ENCODE measurements at regions not wholly inside any gene's neighbourhood (a gene's known extent, or its start where the extent isn't known, plus 50 kb on each side); places are given as distances from the start of the nearest gene placed in this dataset.

DNA sequence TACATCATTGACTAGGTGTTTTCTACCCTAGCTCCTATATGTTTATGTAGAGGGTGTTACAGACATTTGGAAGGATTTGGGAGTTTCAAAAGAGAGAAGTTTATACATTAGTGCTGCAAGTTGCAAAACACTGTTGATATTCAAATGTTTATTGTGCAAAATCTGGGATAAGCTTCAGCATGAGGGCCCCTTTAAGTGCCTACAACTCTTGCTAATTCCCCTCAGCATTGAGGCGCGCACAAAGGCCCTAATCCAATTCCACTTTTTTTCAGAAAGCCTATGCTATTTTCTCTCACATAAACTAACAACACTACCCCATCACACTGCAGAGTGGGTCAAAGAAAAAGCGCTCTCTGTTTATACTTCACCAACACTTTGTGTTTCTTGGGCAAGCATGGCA is 208.0 kb downstream of the NR2F2 start:
- no peak for DNase-seq

DNA sequence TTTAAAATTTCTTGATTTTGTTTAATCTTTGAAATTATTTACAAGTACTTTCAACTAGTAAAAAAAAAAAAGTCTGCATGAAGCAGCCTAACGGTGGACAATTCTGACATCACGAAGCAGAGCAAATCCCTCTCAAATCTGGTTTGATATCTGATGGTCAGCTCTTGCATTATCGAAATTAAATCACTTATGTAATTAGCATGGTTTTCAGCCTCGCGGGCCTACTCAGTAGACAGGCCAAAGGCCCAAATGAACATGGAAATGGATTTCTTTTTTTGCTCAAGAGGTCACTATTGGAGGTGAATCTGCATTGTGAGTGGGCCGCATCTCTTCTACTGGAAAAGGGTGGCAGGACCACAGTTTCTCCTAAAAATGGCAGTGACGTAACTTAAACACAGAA is 209.8 kb downstream of the NR2F2 start:
- DNase-seq, result no peak

DNA sequence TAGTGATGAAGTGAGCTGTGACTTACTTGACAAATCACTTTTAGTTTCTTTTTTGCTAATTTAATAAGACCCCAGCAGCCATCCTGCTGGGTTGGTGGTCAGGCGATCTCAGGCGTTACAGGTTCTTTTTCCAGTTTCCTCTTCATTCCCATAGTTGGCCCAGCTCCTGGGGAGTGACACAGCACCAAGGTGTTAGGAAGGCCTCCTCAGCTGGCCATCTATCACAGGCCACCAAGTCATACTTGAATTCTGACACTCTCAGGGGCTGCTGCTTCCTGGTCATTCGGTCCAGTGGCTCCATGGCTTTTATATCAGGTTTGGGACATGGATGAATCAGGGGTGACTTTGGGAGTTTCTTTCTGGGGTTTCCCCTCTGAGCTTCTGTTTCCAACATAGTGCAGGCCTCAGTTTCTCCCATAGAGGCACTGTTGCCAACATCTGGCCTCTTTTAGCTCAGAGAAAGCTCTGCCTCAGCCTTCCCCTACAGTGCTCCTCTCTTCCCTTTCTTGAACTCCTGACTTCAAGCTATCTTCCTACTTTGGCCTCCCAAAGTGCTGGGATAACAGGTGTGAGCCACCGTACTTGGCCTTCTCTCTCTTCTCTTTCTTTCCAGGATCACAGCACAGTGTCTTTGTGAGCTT is 211.8 kb downstream of the NR2F2 start:
- no peak for DNase-seq

DNA sequence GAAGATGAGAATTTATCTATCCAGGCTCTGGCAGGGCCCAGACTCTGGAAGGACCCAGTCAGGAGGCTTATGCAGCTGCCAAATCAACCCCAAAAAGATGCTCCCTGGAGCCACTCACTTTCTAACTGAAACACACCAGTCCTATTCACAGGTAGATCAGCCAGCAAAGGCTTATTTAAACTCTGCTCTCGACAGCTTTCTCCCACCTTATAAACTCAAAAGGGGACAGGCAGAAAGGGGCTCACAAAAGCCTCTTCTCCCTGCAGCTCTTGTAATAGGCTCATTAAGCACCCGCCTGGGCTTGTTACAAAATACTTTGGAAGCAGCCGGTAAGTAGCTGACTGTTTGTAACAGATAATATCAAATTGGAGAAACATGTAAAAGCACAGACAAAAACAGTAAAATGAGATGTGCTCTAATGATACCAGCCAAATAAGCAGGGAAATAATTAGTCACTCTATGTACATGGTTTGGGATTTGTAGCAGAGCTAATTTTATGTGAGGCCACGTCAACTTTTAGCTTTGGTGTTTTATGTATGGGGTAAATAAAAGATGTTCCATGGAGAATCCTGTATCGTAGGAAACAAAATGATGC is 213.8 kb downstream of the NR2F2 start:
- no peak for DNase-seq

DNA sequence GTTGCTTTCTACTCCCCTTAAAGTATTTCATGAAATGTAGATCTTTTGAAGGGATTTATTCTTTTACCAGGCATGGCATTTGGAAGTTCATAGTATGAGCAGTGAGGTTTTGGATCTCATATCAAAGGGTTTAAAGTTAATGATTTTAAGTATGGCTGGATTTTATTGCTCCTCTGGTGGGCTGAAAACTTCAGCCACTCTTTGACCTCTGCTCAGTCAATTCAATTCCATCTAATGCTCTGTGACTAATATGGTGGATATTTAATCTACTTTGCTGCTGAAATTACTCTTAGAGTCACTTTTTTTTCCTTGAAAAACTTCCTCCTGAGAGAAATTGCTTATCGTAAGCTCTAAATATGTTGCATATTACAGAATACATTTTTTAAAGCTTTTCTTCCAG is 218.6 kb downstream of the NR2F2 start:
- DNase-seq, result no peak

DNA sequence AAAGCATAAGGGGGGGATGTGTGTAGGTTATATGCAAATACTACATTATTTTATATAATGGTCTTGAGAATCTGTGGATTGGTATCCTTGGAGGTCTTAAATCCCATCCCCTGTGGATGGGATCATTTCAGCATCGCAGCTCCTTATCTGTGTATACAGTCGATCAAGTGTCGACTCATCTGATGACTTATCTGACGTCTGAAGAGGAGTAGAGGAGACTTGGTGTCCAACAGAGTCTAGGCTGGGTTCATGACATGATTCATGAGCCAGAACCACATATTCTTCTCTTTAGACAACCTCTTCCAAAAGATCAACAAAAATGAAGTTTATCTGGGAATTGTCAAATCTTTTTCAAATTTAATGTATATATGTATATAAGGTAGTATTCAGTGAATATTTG is 220.7 kb downstream of the NR2F2 start:
- no peak for DNase-seq

DNA sequence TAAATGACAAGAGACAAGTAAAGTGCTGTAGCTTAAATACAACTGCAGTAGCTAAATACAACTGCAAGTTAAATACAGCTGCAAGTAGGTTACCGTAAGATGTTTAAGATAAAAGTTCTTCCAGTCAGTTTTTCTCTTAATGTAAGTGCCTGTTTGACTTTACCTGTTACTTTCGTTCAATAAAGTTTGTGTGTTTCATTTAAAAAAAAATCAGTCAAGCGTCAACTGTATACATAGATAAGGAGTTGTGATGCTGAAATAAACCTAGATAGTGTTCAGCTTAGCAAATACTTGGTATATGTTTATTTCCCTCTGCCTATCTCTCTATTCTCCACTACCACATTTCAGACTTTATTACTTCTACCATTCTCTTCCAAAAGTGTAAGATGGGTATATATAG is 221.2 kb downstream of the NR2F2 start:
- DNase-seq, result no peak

DNA sequence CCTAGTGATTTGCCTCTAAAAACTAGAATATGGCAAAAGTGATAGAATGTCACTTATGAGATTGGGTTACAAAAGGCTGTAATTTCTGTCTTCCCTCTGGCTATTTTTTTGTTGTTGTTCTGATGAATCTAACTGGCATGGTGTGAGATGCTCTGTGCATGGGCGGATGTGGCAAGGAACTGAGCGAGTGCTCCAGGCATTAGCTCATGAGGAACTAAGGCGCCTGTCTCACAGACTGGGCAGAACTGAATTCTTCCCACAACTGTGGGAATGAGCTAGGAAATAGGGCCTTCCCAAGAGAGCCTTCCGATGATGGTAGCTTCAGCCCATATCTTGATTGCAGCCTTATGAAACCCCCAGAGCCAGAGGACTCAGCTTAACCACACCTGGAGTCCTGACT is 222.5 kb downstream of the NR2F2 start:
- no peak for DNase-seq

DNA sequence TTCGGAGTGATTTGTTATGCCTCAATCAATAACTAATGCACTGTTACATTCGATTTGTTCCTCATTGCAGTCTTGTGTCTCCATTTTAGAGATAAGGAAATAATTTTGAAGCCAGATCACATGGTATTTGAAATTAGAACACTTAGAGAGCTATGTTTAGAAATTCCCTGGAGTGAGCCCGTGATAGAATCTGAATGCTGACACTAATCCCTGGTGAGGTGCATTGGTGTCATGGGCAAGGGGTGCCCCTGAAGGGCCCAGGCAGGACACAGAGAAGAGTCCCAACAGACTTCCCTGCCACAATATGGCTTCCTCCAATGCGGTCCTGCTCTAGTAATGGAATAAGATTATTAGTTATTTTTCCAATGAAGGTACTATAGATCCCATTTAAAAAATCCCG is 223.0 kb downstream of the NR2F2 start:
- no peak for DNase-seq

DNA sequence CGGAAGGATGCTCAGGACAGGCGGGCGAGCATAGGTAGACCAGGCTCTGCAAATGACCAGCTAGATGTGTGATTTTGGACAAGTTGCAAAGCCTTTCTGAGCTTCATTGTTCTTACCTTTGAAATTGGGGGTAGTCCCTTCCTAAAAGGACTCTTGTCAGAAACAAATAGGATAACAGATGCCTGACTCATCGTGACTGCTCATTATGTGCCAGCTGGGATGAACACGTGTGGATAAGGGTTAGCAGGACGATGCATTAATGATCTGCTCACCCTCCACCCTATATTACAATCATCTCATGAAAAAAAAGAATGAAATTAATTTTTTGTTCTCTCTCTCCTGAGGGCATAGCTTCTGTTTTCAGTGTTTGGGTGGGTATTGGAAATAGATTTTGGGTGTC is 223.4 kb downstream of the NR2F2 start:
- no peak for DNase-seq

DNA sequence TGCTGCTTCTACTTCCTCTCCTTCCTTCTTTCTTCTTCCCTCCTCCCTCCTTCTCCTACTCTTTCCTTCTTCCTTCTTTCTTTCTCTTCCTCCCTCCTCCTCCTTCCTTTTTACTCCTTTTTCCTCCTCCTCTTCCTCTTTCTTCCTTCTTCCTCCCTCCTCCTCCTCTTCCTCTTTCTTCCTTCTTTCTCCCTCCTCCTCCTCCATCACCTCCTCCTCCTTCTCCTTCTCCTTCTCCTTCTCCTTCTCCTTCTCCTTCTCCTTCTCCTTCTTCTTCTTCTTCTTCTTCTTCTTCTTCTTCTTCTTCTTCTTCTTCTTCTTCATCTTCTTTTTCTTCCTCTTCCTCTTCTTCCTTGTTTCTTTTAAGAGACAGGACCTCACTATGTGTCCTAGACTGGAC is 224.0 kb downstream of the NR2F2 start:
- DNase-seq, result no peak

DNA sequence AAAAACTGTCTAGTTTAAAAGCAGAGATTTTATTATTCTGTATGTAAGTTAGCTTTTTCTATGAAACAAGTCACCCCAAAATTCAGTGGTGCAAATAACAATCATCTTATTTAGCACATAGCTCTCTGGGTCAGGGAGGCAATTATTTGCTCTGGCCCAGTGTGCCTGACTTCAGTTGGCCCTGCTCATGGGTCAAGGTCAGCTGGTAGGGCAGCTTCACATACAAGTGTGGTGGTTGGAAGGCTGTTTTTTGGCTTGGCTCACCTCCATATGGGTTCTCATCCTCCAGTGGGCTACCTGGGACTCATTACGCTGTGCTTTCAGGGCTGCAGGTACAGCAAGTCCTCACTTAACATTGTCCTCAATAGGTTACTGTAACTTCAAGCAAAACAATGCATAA is 228.6 kb downstream of the NR2F2 start:
- no peak for DNase-seq

DNA sequence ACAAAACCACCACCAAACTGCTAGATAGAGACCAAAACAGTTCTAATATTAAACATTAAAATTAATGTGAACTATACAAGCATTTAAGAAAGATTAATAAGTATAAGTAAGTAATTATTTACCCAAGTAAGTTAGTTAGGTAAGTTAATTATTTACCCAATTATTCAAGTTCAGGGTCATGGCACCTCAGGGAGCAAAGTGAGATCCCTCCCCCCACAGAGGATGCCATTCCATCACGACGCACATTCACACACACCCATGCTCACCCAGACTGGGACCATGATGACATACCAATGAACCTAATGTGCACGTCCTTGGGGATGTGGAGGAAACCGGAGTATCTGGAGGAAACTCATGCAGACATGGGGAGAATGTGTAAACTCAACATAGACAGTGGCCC is 229.1 kb downstream of the NR2F2 start:
- no peak for DNase-seq

DNA sequence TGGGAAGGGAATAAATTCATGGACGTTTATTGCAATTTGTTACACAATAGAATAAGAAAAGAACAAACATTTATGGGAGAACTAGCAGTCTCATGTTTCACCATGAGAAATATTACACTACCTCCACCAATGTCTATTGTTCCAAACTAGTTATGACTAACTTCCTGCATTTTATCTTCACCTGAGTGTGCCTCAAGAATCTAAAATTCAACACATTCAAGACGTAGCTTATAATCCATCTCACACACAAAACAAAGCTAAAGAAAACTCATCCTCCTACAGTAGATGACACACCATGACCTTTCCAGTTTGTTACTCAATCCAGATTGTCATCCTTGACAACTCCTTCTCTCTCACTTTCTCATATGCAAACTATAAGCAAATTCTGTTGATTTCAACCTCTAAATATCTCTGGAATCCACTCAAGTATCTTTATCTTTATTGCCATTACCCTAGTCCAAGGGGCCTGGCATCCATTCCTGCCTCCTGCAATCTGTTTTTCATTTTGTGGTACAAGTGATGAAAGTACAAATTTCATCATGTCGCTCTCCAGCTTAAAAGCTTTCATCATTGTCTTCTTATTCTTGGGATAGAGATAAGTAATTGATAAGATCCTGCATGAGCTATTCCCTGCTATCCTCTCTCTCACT is 229.9 kb downstream of the NR2F2 start:
- DNase-seq, result no peak

DNA sequence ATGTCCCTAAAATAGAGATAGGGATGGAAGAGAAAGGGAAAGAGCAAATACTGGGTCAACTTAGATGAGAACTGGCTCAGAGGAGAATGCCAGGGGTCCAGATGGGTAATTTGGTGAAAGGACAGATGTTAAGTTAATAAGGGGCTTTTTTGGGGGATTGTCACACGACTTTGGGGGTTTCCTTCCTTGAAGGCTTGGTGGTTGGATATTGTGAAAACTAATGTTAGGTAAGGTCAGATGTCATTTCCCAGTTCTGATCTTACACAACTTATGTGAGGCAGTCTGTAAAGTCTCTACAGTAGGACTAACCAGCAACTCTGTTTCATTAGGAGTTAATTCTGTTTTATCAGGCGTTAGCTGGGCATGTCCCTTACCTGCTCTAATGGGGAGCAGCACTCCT is 231.1 kb downstream of the NR2F2 start:
- DNase-seq, result no peak

DNA sequence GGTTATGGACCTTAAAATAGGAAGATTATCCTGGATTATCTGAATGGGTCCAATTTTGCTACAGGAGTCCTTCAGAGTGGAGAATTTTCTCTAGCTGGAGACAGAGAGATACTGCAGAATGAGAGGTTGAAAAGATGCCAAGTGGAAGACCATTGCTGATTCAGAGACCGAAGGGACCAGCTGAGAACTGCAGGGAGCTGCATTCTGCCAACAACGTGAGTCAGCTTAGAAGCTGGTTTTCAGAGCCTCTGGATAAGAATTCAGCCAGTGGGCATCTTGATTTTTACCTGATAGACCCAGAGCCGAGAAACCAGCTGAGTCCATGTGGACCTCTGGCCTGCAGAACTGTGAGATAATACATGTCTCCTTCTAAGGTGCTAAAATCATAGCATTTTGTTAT is 234.0 kb downstream of the NR2F2 start:
- no peak for DNase-seq

DNA sequence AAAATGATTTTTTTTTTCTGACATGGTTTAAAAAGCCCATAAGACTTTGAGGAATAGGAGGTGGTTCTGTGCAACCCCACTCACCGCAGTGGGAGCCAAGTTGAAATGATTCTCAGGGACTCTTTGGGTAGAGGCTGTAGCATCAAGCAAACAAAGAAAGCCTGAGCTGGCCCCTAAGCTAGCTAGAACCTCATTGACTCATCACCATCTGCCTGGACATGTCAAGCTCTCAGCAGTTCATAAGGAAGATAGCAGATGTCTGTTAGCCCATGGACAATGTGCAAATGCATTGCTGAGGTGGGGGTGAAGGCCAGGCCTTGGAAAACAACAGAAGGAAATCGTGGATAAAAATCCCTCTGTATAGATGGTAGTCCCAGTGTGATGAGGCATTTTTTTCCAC is 234.8 kb downstream of the NR2F2 start:
- DNase-seq, result no peak

DNA sequence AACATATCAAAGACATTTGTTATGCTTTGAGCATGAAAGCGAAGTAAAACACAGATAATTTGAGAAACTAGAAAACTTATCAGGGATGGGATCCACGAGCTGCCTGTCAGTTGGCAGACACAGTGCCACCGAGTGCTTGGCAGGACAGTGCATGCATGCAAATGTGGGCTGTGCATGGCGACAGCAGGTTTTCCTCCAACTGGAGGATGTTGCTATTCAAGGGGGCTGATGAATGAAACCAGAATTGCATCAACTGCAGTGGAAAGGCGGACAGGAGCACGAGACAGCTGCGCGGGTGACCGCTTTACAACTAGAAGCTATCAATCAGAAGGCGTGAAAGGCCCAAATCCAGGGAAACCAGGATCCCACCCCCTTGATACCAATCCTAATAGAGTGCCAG is 244.3 kb downstream of the NR2F2 start:
- DNase-seq, result no peak

DNA sequence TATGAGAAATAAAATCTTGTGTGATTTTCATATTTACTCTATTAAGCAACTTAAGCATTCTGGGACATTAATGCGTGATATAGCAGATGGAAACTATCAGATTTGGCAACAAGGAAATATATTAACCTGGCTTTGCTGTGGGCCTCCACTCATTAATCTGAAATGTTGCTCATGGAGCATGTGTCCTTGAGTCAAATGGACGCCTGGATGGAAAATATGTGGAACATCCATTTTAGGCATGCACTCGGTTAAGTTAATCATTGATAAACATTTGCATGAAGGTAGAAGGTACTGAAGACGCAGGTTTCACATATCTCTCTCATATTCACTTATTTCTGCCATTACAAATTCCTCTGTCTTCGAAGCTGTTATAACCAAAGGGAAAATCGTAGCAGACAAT is 246.1 kb downstream of the NR2F2 start:
- no peak for DNase-seq

DNA sequence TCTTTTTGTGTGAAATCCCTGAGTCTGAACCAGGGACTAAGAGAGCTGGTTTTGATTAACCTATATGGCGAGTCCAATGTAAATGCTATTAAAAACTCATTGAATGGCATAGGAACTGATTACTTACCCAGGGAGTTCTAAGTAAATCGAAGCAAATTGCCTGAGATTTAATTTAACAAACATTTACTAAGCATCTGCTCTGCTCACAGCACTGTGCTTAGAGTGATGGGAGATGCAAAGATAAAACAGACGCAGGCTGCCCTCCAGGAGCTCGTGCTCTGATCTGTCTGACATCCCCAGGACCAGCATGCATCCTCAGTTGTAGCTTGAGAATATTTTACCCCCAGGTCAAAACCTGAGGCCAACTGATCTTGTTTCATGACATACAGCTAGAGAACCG is 247.9 kb downstream of the NR2F2 start:
- no peak for DNase-seq

DNA sequence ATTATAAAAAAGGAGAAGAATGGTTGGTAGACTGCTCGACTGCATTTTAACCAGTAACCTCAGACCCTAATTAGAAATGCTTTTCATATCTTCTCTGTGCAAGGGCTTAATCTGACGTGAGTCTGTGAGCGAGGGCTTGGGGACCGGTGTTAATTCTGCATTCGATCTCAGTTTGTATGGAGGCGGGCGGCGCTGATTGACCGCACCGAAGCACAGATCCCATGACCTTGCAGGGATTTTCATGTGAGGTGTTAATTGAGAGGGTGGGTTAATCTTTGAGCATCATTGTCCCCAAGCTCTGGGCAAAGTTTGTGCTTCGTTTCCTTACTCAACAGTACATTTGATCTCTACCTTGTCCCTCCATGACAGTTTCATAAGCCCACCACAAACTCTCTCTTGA is 250.9 kb downstream of the NR2F2 start:
- no peak for DNase-seq

DNA sequence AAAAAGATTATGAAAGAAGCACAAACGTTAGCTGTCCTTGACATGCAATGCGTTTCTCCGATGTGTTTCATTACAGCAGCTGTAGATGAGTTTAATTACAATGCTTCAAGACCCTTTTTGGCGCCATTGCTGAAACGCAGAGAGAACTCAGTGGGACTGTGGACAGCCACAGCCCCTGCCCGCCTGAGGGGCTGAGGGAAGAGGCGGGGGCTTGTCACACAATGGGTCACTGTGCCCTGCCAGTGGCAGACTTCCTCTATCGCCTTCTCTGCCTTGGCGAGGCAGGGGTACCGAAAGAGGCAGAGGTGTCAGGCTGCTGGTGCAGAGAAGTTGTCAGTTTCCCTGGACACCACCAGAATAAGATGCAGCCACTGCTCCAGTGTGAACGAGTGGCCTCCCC is 252.0 kb downstream of the NR2F2 start:
- DNase-seq, result no peak

DNA sequence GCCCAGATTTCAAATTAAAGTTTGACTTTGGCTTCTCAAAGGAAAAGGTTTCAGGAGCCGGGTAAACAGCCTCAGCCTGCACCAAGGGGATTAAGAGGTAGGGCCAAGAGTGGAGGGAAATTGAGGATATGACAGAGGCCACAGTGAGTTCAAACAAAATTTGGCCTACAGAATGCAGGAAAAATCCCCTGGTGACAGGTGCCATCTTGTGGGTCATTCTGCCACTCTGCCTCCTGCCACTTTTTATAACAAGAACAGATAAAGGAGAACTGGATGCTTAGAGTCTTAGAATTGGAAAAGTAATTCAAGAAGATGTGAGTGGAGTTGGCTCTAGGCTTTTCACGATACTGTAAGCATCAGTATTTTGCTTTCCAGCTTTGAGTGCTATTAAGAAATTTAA is 253.2 kb downstream of the NR2F2 start:
- no peak for DNase-seq

DNA sequence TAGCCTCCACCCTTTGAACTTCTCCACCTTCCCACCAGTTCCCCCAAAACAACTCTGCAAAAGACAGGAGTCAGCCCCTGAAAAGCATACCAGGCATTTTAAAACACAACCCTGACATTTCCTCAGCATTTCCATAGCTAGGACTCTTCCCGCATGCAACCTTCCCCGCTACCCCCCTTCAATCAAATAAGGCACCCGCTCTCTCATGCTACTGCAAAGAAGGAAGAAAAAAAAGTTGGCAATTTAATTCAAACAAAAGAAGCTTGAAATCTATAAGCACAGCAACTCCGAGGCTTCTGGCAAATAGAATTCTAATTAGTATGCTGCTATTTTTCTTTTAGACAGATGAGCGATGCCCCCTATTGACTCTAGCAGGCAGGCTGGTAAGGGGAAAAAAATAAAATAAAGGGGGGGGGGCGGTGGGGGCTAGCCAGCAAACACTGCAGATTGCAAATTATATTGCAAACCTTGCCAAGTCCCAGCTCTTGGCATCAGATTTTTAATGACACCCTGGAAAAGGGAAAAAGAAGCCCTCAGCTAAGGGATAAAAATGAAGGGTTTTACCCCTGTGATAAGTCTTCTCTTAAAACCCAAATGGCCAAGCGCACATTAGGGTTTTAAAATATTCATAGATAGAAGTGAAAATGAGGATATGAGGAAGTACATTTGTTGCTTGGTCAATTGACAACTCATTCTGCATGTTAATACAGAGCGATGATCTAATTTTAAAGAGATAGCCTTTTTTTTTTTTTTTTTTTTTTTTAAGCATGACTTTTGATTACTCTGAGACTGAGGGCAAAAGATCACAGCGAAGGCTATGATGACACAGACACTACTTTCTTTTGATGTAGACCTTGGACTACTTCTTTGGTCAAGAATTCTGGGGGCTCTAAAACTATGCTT is 255.2 kb downstream of the NR2F2 start:
- DNase-seq, result no peak
